Colonic mucosa (tissue), 4 donors: ENCODE measurements at regions not wholly inside any gene's neighbourhood (a gene's known extent, or its start where the extent isn't known, plus 50 kb on each side); places are given as distances from the start of the nearest gene placed in this dataset.

ENCODE experiments used
- DNase-seq: peaks from one replicate; pipeline ENCODE4 v3.0.0-alpha.2; 2020
- H3K27ac ChIP-seq: fragments of 200-600 bp; one replicate; pipeline ENCODE4 v1.8.0; 2021
- H3K27me3 ChIP-seq: fragments of 200-600 bp; one replicate; pipeline ENCODE4 v1.8.0; 2021
- H3K36me3 ChIP-seq: fragments of 200-600 bp; one replicate; pipeline ENCODE4 v1.8.0; 2021
- H3K4me1 ChIP-seq: fragments of 200-600 bp; one replicate; pipeline ENCODE4 v1.8.0; 2021; ENCODE audit warnings: mild to moderate bottlenecking
- H3K4me3 ChIP-seq: fragments of 200-600 bp; one replicate; pipeline ENCODE4 v1.8.0; 2021
- H3K9ac ChIP-seq, 2 donors: one replicate each; pipeline ENCODE4 v1.7.0; 2013; ENCODE audit warnings: control low read depth in 2 of 2, low read depth in 2 of 2, low read length in 2 of 2
- H3K9me3 ChIP-seq: fragments of 200-600 bp; one replicate; pipeline ENCODE4 v1.8.0; 2021
- CTCF ChIP-seq: fragments of 200-600 bp; IDR thresholded peaks from one replicate; pipeline ENCODE4 v1.8.0; 2022; ENCODE audit warnings: antibody characterized with exemption, mild to moderate bottlenecking
- intact Hi-C: fragments of 100-400 bp; cut with DNase I; formaldehyde crosslinking; loops from one replicate; pipeline ENCODE4 v1.14.1; 2022
- donor health status: healthy.
- donor health status: DM: no; HTN: no; CAD: no.
- donor health status: DM: no; HTN: no; CAD: no.

GRCh38 chr4:4711902-4712301 lies 147.6 kb upstream of the MSX1 start:
- H3K36me3 ChIP-seq, result no peaks in the 10 kb centered on the region
- no peak overlapping the region for H3K4me3 ChIP-seq
- H3K9ac ChIP-seq, result no peak overlapping the region
- no peak for DNase-seq
- H3K9me3 ChIP-seq, result no peaks in the 10 kb centered on the region
- intact Hi-C loops, result no loop called here
- no peak overlapping the region for H3K27ac ChIP-seq
- no peak for TF ChIP-seq CTCF
- H3K27me3 ChIP-seq, result no peaks in the 10 kb centered on the region
- no peaks in the 10 kb centered on the region for H3K4me1 ChIP-seq

GRCh38 chr4:4709736-4710135 lies 149.7 kb upstream of the MSX1 start:
- no peak for TF ChIP-seq CTCF
- H3K9ac ChIP-seq, result no peak overlapping the region
- no peak overlapping the region for H3K4me3 ChIP-seq
- no peak overlapping the region for H3K27ac ChIP-seq
- no peaks in the 10 kb centered on the region for H3K9me3 ChIP-seq
- no peak for DNase-seq
- no peaks in the 10 kb centered on the region for H3K36me3 ChIP-seq
- H3K4me1 ChIP-seq, result no peaks in the 10 kb centered on the region
- intact Hi-C loops, result no loop called here
- no peaks in the 10 kb centered on the region for H3K27me3 ChIP-seq

- no peak for TF ChIP-seq CTCF
- Histone ChIP-seq H3K36me3 (no peaks in the 10 kb centered on the region), H3K9me3 (no peaks in the 10 kb centered on the region), H3K4me3 (no peak overlapping the region), H3K27me3 (no peaks in the 10 kb centered on the region), H3K27ac (no peak overlapping the region), H3K4me1 (no peaks in the 10 kb centered on the region), H3K9ac (no peak overlapping the region)
- intact Hi-C loops, result no loop called here
- DNase-seq, result no peak
Measured at GRCh38 chr4:4704267-4704666, 155.2 kb upstream of the MSX1 start.

- Histone ChIP-seq H3K4me3 (no peak overlapping the region), H3K9me3 (no peaks in the 10 kb centered on the region), H3K36me3 (no peaks in the 10 kb centered on the region), H3K9ac (no peak overlapping the region), H3K27me3 (no peaks in the 10 kb centered on the region), H3K27ac (no peak overlapping the region), H3K4me1 (no peaks in the 10 kb centered on the region)
- intact Hi-C loops, result no loop called here
- DNase-seq, result no peak
- TF ChIP-seq CTCF, result no peak
Measured at GRCh38 chr4:4697584-4697983, 155.7 kb upstream of the STX18 start.

GRCh38 chr4:4696530-4696929 lies 154.7 kb upstream of the STX18 start:
- DNase-seq, result no peak
- Histone ChIP-seq H3K9me3 (no peaks in the 10 kb centered on the region), H3K4me3 (no peak overlapping the region), H3K27ac (no peak overlapping the region), H3K4me1 (no peaks in the 10 kb centered on the region), H3K9ac (no peak overlapping the region), H3K27me3 (no peaks in the 10 kb centered on the region), H3K36me3 (no peaks in the 10 kb centered on the region)
- TF ChIP-seq CTCF, result no peak
- intact Hi-C loops, result no loop called here

- Histone ChIP-seq H3K36me3 (no peaks in the 10 kb centered on the region), H3K9me3 (no peaks in the 10 kb centered on the region), H3K27me3 (no peaks in the 10 kb centered on the region), H3K4me3 (no peak overlapping the region), H3K27ac (no peak overlapping the region), H3K9ac (no peak overlapping the region), H3K4me1 (no peaks in the 10 kb centered on the region)
- intact Hi-C loops, result no loop called here
- no peak for DNase-seq
- no peak for TF ChIP-seq CTCF
Measured at GRCh38 chr4:4695497-4695896, 153.6 kb upstream of the STX18 start.
